PFSK-1 (cell line): ENCODE measurements at regions not wholly inside any gene's neighbourhood (a gene's known extent, or its start where the extent isn't known, plus 50 kb on each side); places are given as distances from the start of the nearest gene placed in this dataset.

Experiments
- FOXP2 ChIP-seq: optimal IDR thresholded peaks from 2 replicates; pipeline ENCODE3; 2011; ENCODE audit warnings: borderline replicate concordance, control low read depth, inconsistent platforms; ENCODE audit not compliant: insufficient read depth; ENCODE audit errors: extremely low read length, extremely low read depth
- POLR2AphosphoS5 ChIP-seq: IDR thresholded peaks from 2 replicates; pipeline ENCODE4 v1.6.1; 2012; ENCODE audit warnings: low read depth, mild to moderate bottlenecking, control low read depth, low read length, moderate library complexity
- SIN3A ChIP-seq: IDR thresholded peaks from 2 replicates; pipeline ENCODE4 v1.6.1; 2012; ENCODE audit warnings: mild to moderate bottlenecking, low read length, moderate library complexity, borderline replicate concordance; ENCODE audit not compliant: insufficient read depth
- TAF1 ChIP-seq: IDR thresholded peaks from 2 replicates; pipeline ENCODE4 v1.6.1; 2012; ENCODE audit warnings: low read length, control low read depth, borderline replicate concordance; ENCODE audit not compliant: insufficient read depth
- TF ChIP-seq, protein P1 (sequence below), 2 experiments: IDR thresholded peaks; 2 replicates each; pipeline versions ENCODE4 v1.6.1 to v1.8.0; 2011 to 2012; ENCODE audit warnings: low read depth in 2 of 2, low read length in 2 of 2, control low read depth in 1 of 2, inconsistent platforms in 1 of 2, mild to moderate bottlenecking in 1 of 2, moderate library complexity in 1 of 2; ENCODE audit not compliant: insufficient read depth in 1 of 2

DNA sequence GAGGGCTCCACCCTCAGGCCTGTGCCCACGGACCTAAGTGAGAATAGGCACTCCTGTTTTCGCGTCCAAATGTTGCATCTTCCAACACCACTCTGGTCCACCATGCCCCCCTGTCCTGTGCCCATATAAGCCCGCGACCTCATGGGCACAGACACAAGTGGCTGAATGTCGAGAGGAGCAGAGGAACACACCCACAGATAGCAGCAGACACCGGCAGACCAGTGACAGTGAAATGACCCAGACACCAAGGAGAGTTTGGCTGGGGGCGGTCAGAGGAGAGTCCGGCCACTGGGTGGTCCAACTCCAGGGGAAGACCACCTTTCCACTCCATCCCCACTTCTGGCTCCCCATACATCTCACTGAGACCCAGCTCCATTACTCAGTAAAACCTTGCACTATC lies 161.4 kb upstream of the DAB2 start:
- TF ChIP-seq TAF1 (no peak), POLR2AphosphoS5 (no peak), SIN3A (no peak), FOXP2 (no peak)
- TF ChIP-seq, protein P1, sequence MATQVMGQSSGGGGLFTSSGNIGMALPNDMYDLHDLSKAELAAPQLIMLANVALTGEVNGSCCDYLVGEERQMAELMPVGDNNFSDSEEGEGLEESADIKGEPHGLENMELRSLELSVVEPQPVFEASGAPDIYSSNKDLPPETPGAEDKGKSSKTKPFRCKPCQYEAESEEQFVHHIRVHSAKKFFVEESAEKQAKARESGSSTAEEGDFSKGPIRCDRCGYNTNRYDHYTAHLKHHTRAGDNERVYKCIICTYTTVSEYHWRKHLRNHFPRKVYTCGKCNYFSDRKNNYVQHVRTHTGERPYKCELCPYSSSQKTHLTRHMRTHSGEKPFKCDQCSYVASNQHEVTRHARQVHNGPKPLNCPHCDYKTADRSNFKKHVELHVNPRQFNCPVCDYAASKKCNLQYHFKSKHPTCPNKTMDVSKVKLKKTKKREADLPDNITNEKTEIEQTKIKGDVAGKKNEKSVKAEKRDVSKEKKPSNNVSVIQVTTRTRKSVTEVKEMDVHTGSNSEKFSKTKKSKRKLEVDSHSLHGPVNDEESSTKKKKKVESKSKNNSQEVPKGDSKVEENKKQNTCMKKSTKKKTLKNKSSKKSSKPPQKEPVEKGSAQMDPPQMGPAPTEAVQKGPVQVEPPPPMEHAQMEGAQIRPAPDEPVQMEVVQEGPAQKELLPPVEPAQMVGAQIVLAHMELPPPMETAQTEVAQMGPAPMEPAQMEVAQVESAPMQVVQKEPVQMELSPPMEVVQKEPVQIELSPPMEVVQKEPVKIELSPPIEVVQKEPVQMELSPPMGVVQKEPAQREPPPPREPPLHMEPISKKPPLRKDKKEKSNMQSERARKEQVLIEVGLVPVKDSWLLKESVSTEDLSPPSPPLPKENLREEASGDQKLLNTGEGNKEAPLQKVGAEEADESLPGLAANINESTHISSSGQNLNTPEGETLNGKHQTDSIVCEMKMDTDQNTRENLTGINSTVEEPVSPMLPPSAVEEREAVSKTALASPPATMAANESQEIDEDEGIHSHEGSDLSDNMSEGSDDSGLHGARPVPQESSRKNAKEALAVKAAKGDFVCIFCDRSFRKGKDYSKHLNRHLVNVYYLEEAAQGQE (IDR thresholded peaks at IDR 0.05; ENCODE audit: insufficient read depth in 1 of 2, low read depth in 2 of 2, low read length in 2 of 2), result no peak

- TF ChIP-seq FOXP2, result no peak
- TF ChIP-seq, protein P1 (IDR thresholded peaks at IDR 0.05; ENCODE audit: insufficient read depth in 1 of 2, low read depth in 2 of 2, low read length in 2 of 2), result no peak
- TF ChIP-seq POLR2AphosphoS5, result no peak
- no peak for TF ChIP-seq SIN3A
- TF ChIP-seq TAF1, result no peak
These were observed 160.1 kb upstream of the DAB2 start for GRCh38 chr5:39584927-39585326.

GRCh38 chr5:39580702-39581453 lies 156.1 kb upstream of the DAB2 start:
- TF ChIP-seq SIN3A (no peak), TAF1 (no peak), POLR2AphosphoS5 (no peak), FOXP2 (no peak)
- TF ChIP-seq, protein P1 (IDR thresholded peaks at IDR 0.05; ENCODE audit: insufficient read depth in 1 of 2, low read depth in 2 of 2, low read length in 2 of 2), result no peak

- TF ChIP-seq, protein P1 (IDR thresholded peaks at IDR 0.05; ENCODE audit: insufficient read depth in 1 of 2, low read depth in 2 of 2, low read length in 2 of 2), result no peak
- no peak for TF ChIP-seq SIN3A
- TF ChIP-seq POLR2AphosphoS5, result no peak
- no peak for TF ChIP-seq TAF1
- no peak for TF ChIP-seq FOXP2
These were observed 155.0 kb upstream of the DAB2 start for GRCh38 chr5:39579750-39580149.

- TF ChIP-seq POLR2AphosphoS5 (no peak), TAF1 (no peak), FOXP2 (no peak), SIN3A (no peak)
- TF ChIP-seq, protein P1 (IDR thresholded peaks at IDR 0.05; ENCODE audit: insufficient read depth in 1 of 2, low read depth in 2 of 2, low read length in 2 of 2), result no peak
These were observed 154.2 kb upstream of the DAB2 start for GRCh38 chr5:39578887-39579497.
